Natural killer cell (primary cell): ENCODE measurements at regions not wholly inside any gene's neighbourhood (a gene's known extent, or its start where the extent isn't known, plus 50 kb on each side); places are given as distances from the start of the nearest gene placed in this dataset.

Experiments
- ATAC-seq, 3 donors: fragments of 150-1000 bp in 2 of 3; fragments of 200-7000 bp in 1 of 3; cut with Tn5 transposase; 1 replicate in 1 of 3; 2 replicates in 2 of 3; pipeline ENCODE4 v1.10.0; 2021; ENCODE audit warnings: mild to moderate bottlenecking in 2 of 3, moderate library complexity in 2 of 3
- DNase-seq, 2 donors: peaks; one replicate each; pipeline versions ENCODE4 v3.0.0 to v3.0.0-alpha.2; 2013 to 2021; ENCODE audit warnings: mixed read lengths in 1 of 2
- H3K27ac ChIP-seq: one replicate; pipeline ENCODE4 v1.5.1; 2013; ENCODE audit warnings: mild to moderate bottlenecking, low read length
- H3K27me3 ChIP-seq: one replicate; pipeline ENCODE4 v1.6.1; 2013; ENCODE audit warnings: low read length; ENCODE audit not compliant: control insufficient read depth, insufficient read depth
- H3K36me3 ChIP-seq: one replicate; pipeline ENCODE4 v1.6.1; 2013; ENCODE audit warnings: low read length; ENCODE audit not compliant: control insufficient read depth, insufficient read depth
- H3K4me1 ChIP-seq: one replicate; pipeline ENCODE4 v1.6.1; 2013; ENCODE audit warnings: low read length; ENCODE audit not compliant: control insufficient read depth, insufficient read depth
- H3K4me3 ChIP-seq: one replicate; pipeline ENCODE4 v1.5.1; 2013; ENCODE audit warnings: low read length
- H3K9me3 ChIP-seq: one replicate; pipeline ENCODE4 v1.6.1; 2013; ENCODE audit warnings: low read length; ENCODE audit not compliant: control insufficient read depth, insufficient read depth
- H3K27ac Mint-ChIP-seq, 2 donors: one replicate each; pipeline ENCODE4 v1.8.0; 2022; ENCODE audit warnings: mild to moderate bottlenecking in 2 of 2, mixed read lengths in 2 of 2, moderate library complexity in 1 of 2
- H3K27me3 Mint-ChIP-seq, 2 donors: one replicate each; pipeline ENCODE4 v1.8.0; 2022; ENCODE audit warnings: low read depth in 2 of 2, mixed read lengths in 2 of 2
- H3K36me3 Mint-ChIP-seq: one replicate; pipeline ENCODE4 v1.8.0; 2022; ENCODE audit warnings: mixed read lengths
- H3K4me1 Mint-ChIP-seq, 2 donors: one replicate each; pipeline ENCODE4 v1.8.0; 2022; ENCODE audit warnings: mixed read lengths in 2 of 2
- H3K4me3 Mint-ChIP-seq: one replicate; pipeline ENCODE4 v1.8.0; 2022; ENCODE audit warnings: mild to moderate bottlenecking, moderate library complexity, mixed read lengths
- H3K9me3 Mint-ChIP-seq, 2 donors: one replicate each; pipeline ENCODE4 v1.8.0; 2022; ENCODE audit warnings: mixed read lengths in 2 of 2
- WGBS: methylation state at CpG from one replicate; pipeline ENCODE4 v1.1.7; 2013; ENCODE audit warnings: missing lambda C conversion rate; ENCODE audit not compliant: insufficient coverage; 5-methylcytosine and 5-hydroxymethylcytosine counted together
- intact Hi-C: fragments of 100-400 bp; cut with micrococcal nuclease; formaldehyde crosslinking; loops from one replicate; pipeline ENCODE4 v1.14.2; 2022
- TF ChIP-seq, protein P1 (sequence below): fragments of 200-600 bp; IDR thresholded peaks from one replicate; pipeline ENCODE4 v1.8.0; 2022; ENCODE audit warnings: antibody characterized with exemption

DNA sequence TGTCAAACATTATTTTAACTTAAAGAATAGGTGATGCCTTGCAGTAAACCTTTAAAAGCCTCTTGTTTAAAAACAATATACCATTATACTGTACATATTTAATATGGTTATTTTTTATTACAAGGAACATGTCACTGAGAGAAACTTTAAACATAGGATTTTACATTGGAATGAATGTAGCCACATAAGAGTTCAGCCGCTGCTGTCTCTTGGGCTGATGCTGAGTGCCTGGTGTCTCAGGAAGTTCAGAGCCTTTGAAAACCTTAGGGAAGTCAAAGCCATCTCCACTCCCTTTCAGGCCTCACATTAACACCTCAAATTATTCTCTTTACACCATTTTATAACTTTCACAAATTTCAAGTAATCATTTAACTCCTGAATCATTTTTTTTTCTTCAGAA, 93.5 kb upstream of the DKK2 start:
- no peaks in the 10 kb centered on the region for H3K36me3 ChIP-seq
- TF ChIP-seq, protein P1, sequence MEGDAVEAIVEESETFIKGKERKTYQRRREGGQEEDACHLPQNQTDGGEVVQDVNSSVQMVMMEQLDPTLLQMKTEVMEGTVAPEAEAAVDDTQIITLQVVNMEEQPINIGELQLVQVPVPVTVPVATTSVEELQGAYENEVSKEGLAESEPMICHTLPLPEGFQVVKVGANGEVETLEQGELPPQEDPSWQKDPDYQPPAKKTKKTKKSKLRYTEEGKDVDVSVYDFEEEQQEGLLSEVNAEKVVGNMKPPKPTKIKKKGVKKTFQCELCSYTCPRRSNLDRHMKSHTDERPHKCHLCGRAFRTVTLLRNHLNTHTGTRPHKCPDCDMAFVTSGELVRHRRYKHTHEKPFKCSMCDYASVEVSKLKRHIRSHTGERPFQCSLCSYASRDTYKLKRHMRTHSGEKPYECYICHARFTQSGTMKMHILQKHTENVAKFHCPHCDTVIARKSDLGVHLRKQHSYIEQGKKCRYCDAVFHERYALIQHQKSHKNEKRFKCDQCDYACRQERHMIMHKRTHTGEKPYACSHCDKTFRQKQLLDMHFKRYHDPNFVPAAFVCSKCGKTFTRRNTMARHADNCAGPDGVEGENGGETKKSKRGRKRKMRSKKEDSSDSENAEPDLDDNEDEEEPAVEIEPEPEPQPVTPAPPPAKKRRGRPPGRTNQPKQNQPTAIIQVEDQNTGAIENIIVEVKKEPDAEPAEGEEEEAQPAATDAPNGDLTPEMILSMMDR, result no peak
- H3K4me1 ChIP-seq, result no peaks in the 10 kb centered on the region
- H3K27ac ChIP-seq, result no peak overlapping the region
- peaks cover 5 to 12% of the 10 kb centered on the region in 2 donors for H3K9me3 Mint-ChIP-seq
- H3K4me3 Mint-ChIP-seq, result no peak overlapping the region
- no peak overlapping the region for H3K27ac Mint-ChIP-seq
- WGBS, result 88% methylated on average over 1 of the region's 1 CpG
- no peaks in the 10 kb centered on the region for H3K4me1 Mint-ChIP-seq
- intact Hi-C loops, result no loop called here
- no peak overlapping the region for H3K4me3 ChIP-seq
- DNase-seq (no peak), ATAC-seq (no peak)
- no peaks in the 10 kb centered on the region for H3K9me3 ChIP-seq
- H3K27me3 Mint-ChIP-seq, result no peaks in the 10 kb centered on the region
- no peaks in the 10 kb centered on the region for H3K36me3 Mint-ChIP-seq
- no peaks in the 10 kb centered on the region for H3K27me3 ChIP-seq

DNA sequence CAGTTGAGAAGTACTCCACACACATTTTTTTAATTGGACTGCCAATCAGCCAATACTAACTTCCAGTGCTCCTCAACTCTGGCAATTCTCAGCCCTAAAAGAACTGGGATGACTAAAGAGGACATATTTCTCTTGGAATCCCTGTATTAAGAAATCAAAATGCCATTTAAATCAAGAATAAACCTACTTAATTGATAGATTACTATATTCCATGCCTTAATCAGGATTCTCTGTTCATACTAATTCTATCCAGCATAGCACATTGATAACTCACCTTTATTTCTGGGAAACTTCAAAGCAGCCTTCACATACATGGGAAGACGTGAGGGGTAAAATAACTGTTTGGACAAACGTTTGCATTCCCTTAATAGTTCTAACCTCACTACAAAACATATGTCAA, 93.0 kb upstream of the DKK2 start:
- ATAC-seq (no peak), DNase-seq (no peak)
- no peaks in the 10 kb centered on the region for H3K27me3 ChIP-seq
- no peaks in the 10 kb centered on the region for H3K27me3 Mint-ChIP-seq
- H3K4me1 Mint-ChIP-seq, result no peaks in the 10 kb centered on the region
- 80% methylated on average over 2 of the region's 2 CpGs for WGBS
- no peak overlapping the region for H3K4me3 ChIP-seq
- TF ChIP-seq, protein P1, result no peak
- H3K4me1 ChIP-seq, result no peaks in the 10 kb centered on the region
- H3K27ac ChIP-seq, result no peak overlapping the region
- intact Hi-C loops, result no loop called here
- H3K9me3 ChIP-seq, result no peaks in the 10 kb centered on the region
- no peak overlapping the region for H3K4me3 Mint-ChIP-seq
- peaks cover 6 to 12% of the 10 kb centered on the region in 2 donors for H3K9me3 Mint-ChIP-seq
- no peaks in the 10 kb centered on the region for H3K36me3 ChIP-seq
- H3K27ac Mint-ChIP-seq, result no peak overlapping the region
- no peaks in the 10 kb centered on the region for H3K36me3 Mint-ChIP-seq

DNA sequence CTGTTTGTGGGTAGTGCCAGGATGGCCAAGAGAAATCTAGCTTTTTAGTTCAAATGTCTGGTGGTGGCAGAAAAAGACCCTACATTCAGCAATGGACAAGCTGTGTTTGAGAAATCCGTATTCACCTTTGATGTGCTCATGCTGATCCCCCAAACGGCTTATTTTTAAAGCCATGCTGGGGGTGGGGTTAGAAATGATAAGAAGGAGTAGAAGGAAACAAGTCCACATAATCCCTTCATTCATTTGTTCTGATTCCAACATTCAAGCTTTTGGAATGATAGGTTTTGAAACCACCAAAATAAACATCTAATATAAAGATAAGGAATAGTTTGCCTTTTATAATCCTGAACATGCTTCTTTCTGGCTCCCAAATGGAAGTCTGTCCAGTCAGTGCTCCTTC, 92.0 kb upstream of the DKK2 start:
- TF ChIP-seq, protein P1, result no peak
- no peaks in the 10 kb centered on the region for H3K4me1 ChIP-seq
- no peak for DNase-seq
- no peak overlapping the region for H3K27ac ChIP-seq
- no peaks in the 10 kb centered on the region for H3K27me3 ChIP-seq
- Mint-ChIP-seq H3K4me3 (no peak overlapping the region), H3K9me3 (peaks cover 7 to 12% of the 10 kb centered on the region in 2 donors), H3K36me3 (no peaks in the 10 kb centered on the region), H3K4me1 (no peaks in the 10 kb centered on the region), H3K27me3 (no peaks in the 10 kb centered on the region), H3K27ac (no peak overlapping the region)
- H3K9me3 ChIP-seq, result no peaks in the 10 kb centered on the region
- intact Hi-C loops, result no loop called here
- WGBS, result no CpG with 5 or more reads among the region's 2 CpGs
- no peak overlapping the region for H3K4me3 ChIP-seq
- H3K36me3 ChIP-seq, result no peaks in the 10 kb centered on the region
- no peak for ATAC-seq

DNA sequence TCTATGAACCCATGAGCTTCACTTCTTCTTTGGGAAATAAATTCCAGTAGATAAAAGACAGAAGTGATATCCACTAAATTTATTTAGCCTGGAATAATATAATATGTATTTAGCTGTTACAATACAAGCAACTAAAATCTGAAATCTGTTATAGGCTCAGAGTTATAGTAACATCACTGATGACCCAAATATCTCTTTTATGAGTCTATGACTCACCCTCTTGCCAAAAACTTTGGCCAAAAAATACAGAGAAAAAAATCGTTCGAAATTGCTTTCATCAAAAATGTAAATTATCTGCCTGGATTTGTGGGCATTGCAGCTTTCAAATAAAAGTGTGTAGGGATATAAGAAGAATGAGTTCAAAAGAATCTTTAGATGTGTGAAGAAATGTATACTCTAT, 89.4 kb upstream of the DKK2 start:
- H3K4me3 ChIP-seq, result no peak overlapping the region
- 90% methylated on average over 2 of the region's 2 CpGs for WGBS

More for the DNA sequence above, 89.4 kb upstream of the DKK2 start:
- peaks cover 7 to 12% of the 10 kb centered on the region in 2 donors for H3K9me3 Mint-ChIP-seq
- H3K27me3 Mint-ChIP-seq, result no peaks in the 10 kb centered on the region
- H3K4me3 Mint-ChIP-seq, result no peak overlapping the region
- H3K27ac Mint-ChIP-seq, result no peak overlapping the region
- TF ChIP-seq, protein P1, result no peak
- no peaks in the 10 kb centered on the region for H3K4me1 Mint-ChIP-seq
- DNase-seq (no peak), ATAC-seq (no peak)
- Histone ChIP-seq H3K27ac (no peak overlapping the region), H3K36me3 (no peaks in the 10 kb centered on the region), H3K27me3 (no peaks in the 10 kb centered on the region), H3K9me3 (no peaks in the 10 kb centered on the region), H3K4me1 (no peaks in the 10 kb centered on the region)
- no peaks in the 10 kb centered on the region for H3K36me3 Mint-ChIP-seq
- intact Hi-C loops, result no loop called here
